Endodermal cell (in vitro differentiated cells): ENCODE measurements at regions not wholly inside any gene's neighbourhood (a gene's known extent, or its start where the extent isn't known, plus 50 kb on each side); places are given as distances from the start of the nearest gene placed in this dataset.

Source experiments
- DNase-seq: peaks from one replicate; pipeline ENCODE4 v3.0.0-alpha.2; 2017
- H3K27ac ChIP-seq: 2 replicates; pipeline ENCODE4 v1.5.1; 2013; ENCODE audit warnings: mild to moderate bottlenecking, low read depth, low read length, moderate library complexity
- H3K27me3 ChIP-seq: 2 replicates; pipeline ENCODE4 v1.6.1; 2013; ENCODE audit warnings: mild to moderate bottlenecking, low read length, moderate library complexity; ENCODE audit not compliant: insufficient read depth, control insufficient read depth, poor library complexity, severe bottlenecking
- H3K36me3 ChIP-seq: 2 replicates; pipeline ENCODE4 v1.7.0; 2013; ENCODE audit warnings: mild to moderate bottlenecking, low read length, moderate library complexity; ENCODE audit not compliant: control insufficient read depth, insufficient read depth
- H3K4me1 ChIP-seq: one replicate; pipeline ENCODE4 v1.7.0; 2013; ENCODE audit warnings: low read length; ENCODE audit not compliant: control insufficient read depth, insufficient read depth
- H3K4me3 ChIP-seq: 2 replicates; pipeline ENCODE4 v1.5.1; 2013; ENCODE audit warnings: mild to moderate bottlenecking, low read length, moderate library complexity
- H3K9ac ChIP-seq: 2 replicates; pipeline ENCODE4 v1.6.1; 2013; ENCODE audit warnings: mild to moderate bottlenecking, low read length, moderate library complexity; ENCODE audit not compliant: poor library complexity, severe bottlenecking; ENCODE audit errors: extremely low read depth
- H3K9me3 ChIP-seq: 2 replicates; pipeline ENCODE4 v1.6.1; 2013; ENCODE audit warnings: mild to moderate bottlenecking, low read length, moderate library complexity; ENCODE audit not compliant: control insufficient read depth
- H3K27ac Mint-ChIP-seq: 2 replicates; pipeline ENCODE4 v1.8.0; 2020; ENCODE audit warnings: mixed read lengths
- H3K27me3 Mint-ChIP-seq: 2 replicates; pipeline ENCODE4 v1.8.0; 2021; ENCODE audit warnings: mild to moderate bottlenecking, mixed read lengths; ENCODE audit not compliant: insufficient read depth
- H3K36me3 Mint-ChIP-seq: 2 replicates; pipeline ENCODE4 v1.8.0; 2020; ENCODE audit warnings: low read depth, mixed read lengths
- H3K4me1 Mint-ChIP-seq: 2 replicates; pipeline ENCODE4 v1.8.0; 2020; ENCODE audit warnings: mixed read lengths
- H3K4me3 Mint-ChIP-seq: 2 replicates; pipeline ENCODE4 v1.8.0; 2020; ENCODE audit warnings: mild to moderate bottlenecking, moderate library complexity, mixed read lengths
- H3K9me3 Mint-ChIP-seq: 2 replicates; pipeline ENCODE4 v1.8.0; 2020; ENCODE audit warnings: mild to moderate bottlenecking, mixed read lengths
- CTCF ChIP-seq: fragments of 200-600 bp; sonication (generic); conservative IDR thresholded peaks from 2 replicates; pipeline ENCODE4 v1.5.0; 2021; ENCODE audit warnings: antibody characterized with exemption, mild to moderate bottlenecking
- WGBS, 2 experiments: methylation state at CpG; one replicate each; pipeline versions ENCODE4 v1.1.5 to v1.1.7; 2013; ENCODE audit warnings: missing lambda C conversion rate in 2 of 2, mixed read lengths in 1 of 2; ENCODE audit not compliant: insufficient coverage in 1 of 2, insufficient read length in 1 of 2; 5-methylcytosine and 5-hydroxymethylcytosine counted together

- no peak overlapping the region for H3K4me3 Mint-ChIP-seq
- Histone ChIP-seq H3K4me1 (no peaks in the 10 kb centered on the region), H3K27me3 (no peaks in the 10 kb centered on the region), H3K9ac (no peak overlapping the region), H3K27ac (no peak overlapping the region), H3K36me3 (no peaks in the 10 kb centered on the region), H3K4me3 (no peak overlapping the region), H3K9me3 (peaks cover 3% of the 10 kb centered on the region)
- H3K9me3 Mint-ChIP-seq: peaks cover 5% of the 10 kb centered on the region
- H3K27me3 Mint-ChIP-seq: no peaks in the 10 kb centered on the region
- DNase-seq: no peak
- no peak for TF ChIP-seq CTCF
- H3K4me1 Mint-ChIP-seq: peaks cover 8% of the 10 kb centered on the region
- no peaks in the 10 kb centered on the region for H3K36me3 Mint-ChIP-seq
- WGBS, 2 experiments: 100% methylated on average over 2 of the region's 2 CpGs; no CpG with 5 or more reads in 1 of the 2 experiments
- no peak overlapping the region for H3K27ac Mint-ChIP-seq
Measured at GRCh38 chr7:46802479-46802878, 779.4 kb downstream of the TNS3 start.

GRCh38 chr7:46791188-46791587 lies 790.7 kb downstream of the TNS3 start:
- H3K4me3 ChIP-seq: no peak overlapping the region
- no peaks in the 10 kb centered on the region for H3K9me3 Mint-ChIP-seq
- peak overlapping the region; percentile 4 for H3K27ac ChIP-seq
- no peaks in the 10 kb centered on the region for H3K36me3 ChIP-seq
- TF ChIP-seq CTCF: no peak
- no peaks in the 10 kb centered on the region for H3K27me3 ChIP-seq
- no peak overlapping the region for H3K4me3 Mint-ChIP-seq
- H3K27ac Mint-ChIP-seq: no peak overlapping the region
- no peaks in the 10 kb centered on the region for H3K9me3 ChIP-seq
- no peaks in the 10 kb centered on the region for H3K36me3 Mint-ChIP-seq
- H3K9ac ChIP-seq: no peak overlapping the region
- no peaks in the 10 kb centered on the region for H3K4me1 ChIP-seq
- DNase-seq: no peak
- WGBS, 2 experiments: 60 to 92% methylated on average over 1 of the region's 1 CpG
- no peaks in the 10 kb centered on the region for H3K4me1 Mint-ChIP-seq
- H3K27me3 Mint-ChIP-seq: no peaks in the 10 kb centered on the region

GRCh38 chr7:46786995-46787394 lies 794.9 kb downstream of the TNS3 start:
- Histone ChIP-seq H3K27ac (no peak overlapping the region), H3K27me3 (no peaks in the 10 kb centered on the region), H3K9me3 (peaks cover 4% of the 10 kb centered on the region), H3K4me3 (no peak overlapping the region), H3K4me1 (no peaks in the 10 kb centered on the region), H3K9ac (no peak overlapping the region), H3K36me3 (no peaks in the 10 kb centered on the region)
- H3K4me3 Mint-ChIP-seq: no peak overlapping the region
- H3K27ac Mint-ChIP-seq: no peak overlapping the region
- no peak for DNase-seq
- TF ChIP-seq CTCF: no peak
- 99 to 100% methylated on average over 2 to 3 of the region's 3 CpGs for WGBS, 2 experiments
- peaks cover 2% of the 10 kb centered on the region for H3K36me3 Mint-ChIP-seq
- no peaks in the 10 kb centered on the region for H3K27me3 Mint-ChIP-seq
- peaks cover 2% of the 10 kb centered on the region for H3K9me3 Mint-ChIP-seq
- H3K4me1 Mint-ChIP-seq: no peaks in the 10 kb centered on the region
